GM12891 (cell line): ENCODE measurements at regions not wholly inside any gene's neighbourhood (a gene's known extent, or its start where the extent isn't known, plus 50 kb on each side); places are given as distances from the start of the nearest gene placed in this dataset.
A peak's percentile ranks its signal among the peaks of the same experiment; 100 is the strongest.
"Not testable (repeated sequence)": the region's sequence is repeated elsewhere in the genome, so short reads cannot be mapped to it uniquely, and the experiment has no call there.

Experiments used
- DNase-seq: peaks from one replicate; pipeline ENCODE4 v3.0.0; 2011; ENCODE audit warnings: low spot score; ENCODE audit not compliant: insufficient read length
- FAIRE-seq: peaks from 2 replicates; lab custom pipeline; 2011; peaks lifted over from hg19 to GRCh38; lab: Jason Lieb, UNC
- PAX5 ChIP-seq: IDR thresholded peaks from 2 replicates; pipeline ENCODE4 v1.6.1; 2011; ENCODE audit warnings: low read length, moderate library complexity, mild to moderate bottlenecking; ENCODE audit not compliant: insufficient read depth, severe bottlenecking
- POLR2A ChIP-seq: IDR thresholded peaks from 2 replicates; pipeline ENCODE4 v1.6.1; 2011; ENCODE audit warnings: low read depth, low read length, control low read depth
- POLR2AphosphoS5 ChIP-seq: IDR thresholded peaks from 2 replicates; pipeline ENCODE4 v1.6.1; 2011; ENCODE audit warnings: low read depth, low read length, control low read depth
- POU2F2 ChIP-seq: IDR thresholded peaks from 2 replicates; pipeline ENCODE4 v1.6.1; 2011; ENCODE audit warnings: low read depth, mild to moderate bottlenecking, control low read depth, low read length, moderate library complexity
- SPI1 ChIP-seq: IDR thresholded peaks from 2 replicates; pipeline ENCODE4 v1.6.1; 2011; ENCODE audit warnings: low read depth, low read length, control low read depth
- TAF1 ChIP-seq: IDR thresholded peaks from 2 replicates; pipeline ENCODE4 v1.6.1; 2011; ENCODE audit warnings: low read depth, low read length, control low read depth

DNA sequence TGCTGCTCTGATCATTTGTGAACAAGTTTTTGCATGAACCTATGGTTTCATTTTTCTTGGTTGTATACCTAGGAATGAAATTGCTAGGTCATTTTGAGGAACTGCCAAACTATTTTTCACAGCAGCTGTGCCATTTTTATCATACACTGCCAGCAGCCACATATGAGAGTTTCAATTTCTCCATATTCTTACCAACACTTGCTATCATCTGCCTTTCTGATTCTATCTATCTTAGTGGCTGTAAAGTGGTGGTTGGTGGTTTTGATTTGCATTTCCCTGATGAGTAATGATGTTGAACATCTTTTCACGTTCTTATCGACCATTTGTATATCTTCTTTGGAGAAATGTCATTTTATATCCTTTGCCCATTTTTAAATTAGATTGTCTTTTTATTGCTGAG, 146.1 kb downstream of the C12orf75 start:
- TF ChIP-seq SPI1, result peak; percentile 27; the same call in 1 of the 2 replicates
- TF ChIP-seq TAF1, result no peak
- DNase-seq (no peak), FAIRE-seq (no peak)

DNA sequence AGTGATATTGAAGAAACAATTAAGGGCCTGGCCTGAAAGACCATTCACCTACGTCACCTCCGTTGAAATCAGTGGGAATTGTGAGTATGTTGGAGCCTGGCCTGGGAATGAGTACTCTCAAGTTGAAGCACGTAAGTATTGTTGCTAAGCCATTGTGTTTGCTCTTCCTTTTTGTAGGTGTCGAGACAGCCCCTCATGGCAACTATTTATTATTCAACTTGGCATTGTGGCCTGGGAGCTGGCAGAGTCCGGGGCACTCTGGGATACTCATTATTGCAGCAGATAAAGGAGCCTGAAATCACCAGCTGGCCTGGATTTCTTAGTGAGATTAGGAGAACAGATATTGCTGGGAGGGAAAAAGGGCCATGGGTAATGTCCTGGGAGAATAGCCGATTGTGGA, 147.4 kb downstream of the C12orf75 start:
- no peak for DNase-seq
- TF ChIP-seq TAF1 (no peak), POLR2AphosphoS5 (no peak), POLR2A (no peak), SPI1 (no peak), POU2F2 (no peak), PAX5 (no peak)
- no peak for FAIRE-seq

DNA sequence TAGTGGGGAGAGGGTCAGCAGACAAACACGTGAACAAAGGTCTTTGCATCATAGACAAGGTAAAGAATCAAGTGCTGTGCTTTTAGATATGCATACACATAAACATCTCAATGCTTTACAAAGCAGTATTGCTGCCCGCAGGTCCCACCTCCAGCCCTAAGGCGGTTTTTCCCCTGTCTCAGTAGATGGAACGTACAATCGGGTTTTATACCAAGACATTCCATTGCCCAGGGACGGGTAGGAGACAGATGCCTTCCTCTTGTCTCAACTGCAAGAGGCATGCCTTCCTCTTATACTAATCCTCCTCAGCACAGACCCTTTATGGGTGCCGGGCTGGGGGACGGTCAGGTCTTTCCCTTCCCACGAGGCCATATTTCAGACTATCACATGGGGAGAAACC, 148.3 kb downstream of the C12orf75 start:
- not testable (repeated sequence) for FAIRE-seq, DNase-seq

DNA sequence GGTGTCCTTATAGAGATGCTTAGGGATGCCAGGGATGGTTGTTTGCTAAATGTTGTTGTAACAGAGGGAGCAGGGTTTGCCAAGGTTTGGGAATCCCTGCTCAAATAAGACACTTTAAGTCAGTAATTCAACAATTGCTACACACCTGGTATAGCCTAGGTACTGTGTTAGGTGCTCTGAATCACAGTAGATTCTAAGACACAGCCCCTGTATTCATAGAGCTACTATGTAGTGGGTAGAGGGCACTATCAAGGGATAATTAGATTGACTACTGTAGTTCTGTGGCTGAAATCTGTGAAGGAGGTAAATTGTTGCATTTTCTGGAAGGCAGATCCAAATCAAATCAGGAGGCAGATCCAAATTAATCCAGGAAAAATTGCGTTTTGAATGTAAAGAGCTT, 149.2 kb downstream of the C12orf75 start:
- DNase-seq (no peak), FAIRE-seq (no peak)
- TF ChIP-seq PAX5, result no peak
- no peak for TF ChIP-seq POU2F2
- no peak for TF ChIP-seq POLR2A
- TF ChIP-seq TAF1, result no peak
- no peak for TF ChIP-seq SPI1
- no peak for TF ChIP-seq POLR2AphosphoS5

DNA sequence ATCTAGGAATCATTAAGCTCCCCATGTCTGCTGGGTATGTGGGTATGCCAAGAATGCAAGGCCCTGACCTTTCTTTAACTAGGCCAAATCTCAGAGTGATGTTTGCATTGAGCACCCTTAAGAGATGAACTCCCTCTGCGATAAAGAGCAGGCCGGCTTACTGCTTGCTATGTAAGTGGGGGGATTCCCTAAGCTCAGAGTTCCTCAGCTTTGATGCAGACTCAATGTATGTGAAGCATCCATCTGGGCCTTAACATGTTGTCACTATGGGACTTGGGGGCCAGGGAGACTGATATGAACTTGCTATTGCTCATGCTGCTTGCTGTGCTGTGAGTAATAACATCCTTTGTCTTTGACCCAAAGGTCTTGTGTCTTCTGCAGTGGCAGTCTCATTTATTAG, 149.7 kb downstream of the C12orf75 start:
- DNase-seq, result no peak
- FAIRE-seq, result no peak
- TF ChIP-seq POU2F2 (no peak), TAF1 (no peak), PAX5 (no peak), POLR2A (no peak), POLR2AphosphoS5 (no peak), SPI1 (no peak)

DNA sequence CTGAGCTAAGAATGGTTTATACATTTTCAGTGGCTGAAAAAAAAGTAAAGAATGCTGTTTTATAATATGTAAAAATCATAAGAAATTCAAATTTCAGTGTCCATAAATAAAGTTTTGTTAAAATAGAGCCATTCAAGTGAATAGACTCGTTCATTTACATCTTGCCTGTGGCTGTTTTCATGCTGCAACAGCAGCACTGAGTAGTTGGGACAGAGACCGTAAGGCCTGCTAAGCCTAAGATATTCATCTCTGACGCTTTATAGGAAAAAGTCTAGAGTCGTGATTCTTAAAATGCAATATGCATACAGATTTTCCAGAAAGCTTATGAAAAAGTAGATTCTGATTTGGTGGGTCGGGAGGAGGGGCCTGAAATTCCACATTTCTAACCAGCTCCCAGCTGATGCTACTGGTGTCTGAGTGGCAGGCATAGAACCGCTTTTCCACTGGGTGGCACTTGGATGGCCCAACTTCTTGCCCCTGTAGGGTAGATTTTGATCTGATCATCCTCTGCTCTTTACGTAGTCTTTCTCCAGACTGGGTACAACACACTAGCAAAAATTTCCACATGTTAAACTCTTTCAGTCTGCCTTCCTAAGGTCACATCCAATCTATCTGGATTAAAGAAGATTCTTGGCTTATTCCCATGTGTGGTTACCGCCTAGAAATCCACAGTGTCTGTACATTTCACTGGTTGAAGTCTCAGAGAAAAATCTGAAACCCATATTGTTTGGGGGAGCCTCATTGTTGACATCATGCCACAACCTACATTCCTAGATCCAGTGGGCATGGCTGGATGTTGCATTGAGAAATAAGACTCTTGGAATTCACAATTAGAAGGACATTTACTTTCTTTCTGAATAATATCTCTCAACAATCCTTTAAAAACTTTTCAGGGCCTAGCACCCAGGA, 151.2 kb downstream of the C12orf75 start:
- DNase-seq (no peak), FAIRE-seq (no peak)
- no peak for TF ChIP-seq TAF1

DNA sequence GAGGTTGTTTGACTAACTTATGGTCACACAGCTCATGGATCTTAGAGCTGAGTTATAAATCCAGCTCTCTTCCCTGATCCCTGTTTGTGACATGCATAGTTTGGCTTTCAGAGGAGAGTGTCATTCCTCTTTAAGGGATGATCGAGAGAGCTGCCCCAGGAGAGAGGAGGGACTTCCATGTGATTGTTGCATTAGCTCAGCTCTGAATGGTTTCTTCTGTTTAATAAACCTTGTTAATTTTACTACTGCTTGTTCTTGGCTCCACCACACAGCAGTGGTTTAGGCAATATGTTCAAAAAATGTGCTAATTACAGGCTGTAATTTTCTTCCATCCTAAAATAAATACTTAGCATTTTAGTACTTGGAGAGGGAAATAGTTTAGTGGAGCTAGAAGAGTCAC, 152.5 kb downstream of the C12orf75 start:
- DNase-seq (no peak), FAIRE-seq (no peak)
- TF ChIP-seq POLR2A, result no peak
- no peak for TF ChIP-seq SPI1
- no peak for TF ChIP-seq POU2F2
- no peak for TF ChIP-seq POLR2AphosphoS5
- TF ChIP-seq TAF1, result no peak
- TF ChIP-seq PAX5, result no peak

DNA sequence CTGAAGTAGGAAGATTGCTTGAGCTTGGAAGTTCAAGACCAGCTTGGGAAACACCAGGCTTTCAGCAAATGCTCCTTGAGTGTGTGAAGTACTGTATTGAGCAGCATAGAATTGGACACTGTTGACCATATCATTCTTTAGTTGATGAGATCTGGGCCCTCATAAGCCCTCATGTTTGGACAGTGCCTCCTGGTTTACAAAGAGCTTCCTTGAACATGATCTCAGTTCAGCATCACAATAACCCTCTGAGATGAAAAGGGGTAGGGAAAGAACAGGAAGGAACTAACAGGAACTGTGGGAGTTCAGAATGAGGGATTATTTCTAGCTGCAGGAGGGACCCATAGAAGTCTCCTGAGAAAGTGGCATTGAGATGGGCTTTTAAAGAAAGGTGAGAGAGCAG, 153.2 kb downstream of the C12orf75 start:
- no peak for FAIRE-seq
- TF ChIP-seq POLR2A (no peak), SPI1 (no peak), TAF1 (no peak), PAX5 (no peak)
- no peak for DNase-seq

DNA sequence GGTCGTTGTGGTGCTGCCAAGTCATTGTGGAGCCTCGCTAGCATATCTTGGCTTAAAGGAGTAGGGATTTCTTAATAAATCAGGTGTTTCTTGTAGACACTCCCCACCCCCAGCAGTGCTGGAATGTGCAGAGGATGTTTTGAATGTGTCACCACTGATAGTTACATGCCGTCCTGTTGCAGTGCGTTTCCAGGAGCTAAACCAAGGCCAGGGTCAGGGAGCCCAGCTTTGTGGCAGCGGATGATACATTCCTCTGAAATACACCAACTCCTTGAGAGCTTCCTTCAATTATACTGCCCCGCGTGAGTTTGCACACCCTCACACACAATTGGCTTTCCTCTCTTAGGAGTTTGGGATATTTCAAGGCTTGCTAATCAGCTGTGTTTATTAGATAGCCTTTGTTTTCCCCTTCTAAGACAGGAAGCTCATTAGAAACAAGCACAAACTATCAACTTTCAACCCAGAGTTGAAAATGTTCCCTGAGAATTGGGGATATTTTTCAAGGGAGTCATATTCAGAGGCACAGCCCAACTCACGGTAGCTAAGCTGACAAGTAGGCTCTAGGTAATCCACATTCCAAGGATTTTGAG, 154.9 kb downstream of the C12orf75 start:
- FAIRE-seq (no peak), DNase-seq (no peak)
- TF ChIP-seq PAX5 (no peak), POLR2AphosphoS5 (no peak), POLR2A (no peak), SPI1 (no peak), TAF1 (no peak), POU2F2 (no peak)

DNA sequence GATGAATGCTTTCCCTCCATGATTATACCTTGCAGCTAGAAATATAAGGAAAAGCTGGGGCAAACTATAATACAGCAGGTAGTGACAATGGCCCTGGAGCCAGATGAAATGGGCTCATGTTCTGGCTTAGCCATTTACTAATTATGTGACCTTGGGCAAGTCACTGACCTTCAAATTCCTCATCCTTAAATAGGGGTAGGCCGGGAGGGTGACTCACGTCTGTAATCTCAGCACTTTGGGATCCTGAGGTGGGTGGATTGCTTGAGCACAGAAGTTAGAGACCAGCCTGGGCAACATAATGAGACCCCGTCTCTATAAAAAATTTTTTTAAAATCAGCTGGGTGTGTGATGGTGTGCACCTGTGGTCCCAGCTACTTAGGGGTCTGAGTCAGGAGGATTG, 155.4 kb downstream of the C12orf75 start:
- TF ChIP-seq POLR2A, result no peak
- no peak for TF ChIP-seq SPI1
- no peak for TF ChIP-seq POLR2AphosphoS5
- FAIRE-seq, result no peak
- DNase-seq, result no peak
